ENCODE measurements at regions not wholly inside any gene's neighbourhood (a gene's known extent, or its start where the extent isn't known, plus 50 kb on each side); places are given as distances from the start of the nearest gene placed in this dataset.

- Histone ChIP-seq H3K4me1 (ENCODE audit: insufficient read depth) (peaks cover 5% of the 10 kb centered on the region), H3K27me3 (no peaks in the 10 kb centered on the region), H3K27ac (no peak overlapping the region), H3K9me3 (no peaks in the 10 kb centered on the region), H3K4me3 (no peak overlapping the region), H3K36me3 (no peaks in the 10 kb centered on the region)
- WGBS, 3 donors, result 95 to 100% (median 96%) methylated on average over 6 to 7 of the region's 7 CpGs
- intact Hi-C loops (cut with DNase I), result no loop called here
- no peak for DNase-seq
- no peak for TF ChIP-seq CTCF (IDR thresholded peaks at IDR 0.05)
- TF ChIP-seq EP300 (IDR thresholded peaks at IDR 0.05), result no peak
- TF ChIP-seq POLR2A (IDR thresholded peaks at IDR 0.05), result no peak
Observed at GRCh38 chr9:134504106-134504385, 137.6 kb upstream of the COL5A1 start.

- no peak overlapping the region for H3K27ac ChIP-seq
- H3K4me1 ChIP-seq (ENCODE audit: insufficient read depth), result peaks cover 5% of the 10 kb centered on the region
- intact Hi-C loops (cut with DNase I), result no loop called here
- no peaks in the 10 kb centered on the region for H3K27me3 ChIP-seq
- H3K36me3 ChIP-seq, result no peaks in the 10 kb centered on the region
- DNase-seq, result no peak
- 78 to 82% (median 79%) methylated on average over 11 of the region's 11 CpGs for WGBS, 3 donors
- no peaks in the 10 kb centered on the region for H3K9me3 ChIP-seq
- TF ChIP-seq EP300 (IDR thresholded peaks at IDR 0.05) (no peak), CTCF (IDR thresholded peaks at IDR 0.05) (no peak), POLR2A (IDR thresholded peaks at IDR 0.05) (no peak)
- H3K4me3 ChIP-seq, result no peak overlapping the region
Observed at GRCh38 chr9:134505032-134505431, 136.6 kb upstream of the COL5A1 start.

- no peak for TF ChIP-seq CTCF (IDR thresholded peaks at IDR 0.05)
- no peak for TF ChIP-seq EP300 (IDR thresholded peaks at IDR 0.05)
- no peak for TF ChIP-seq POLR2A (IDR thresholded peaks at IDR 0.05)
- H3K27ac ChIP-seq, result no peak overlapping the region
- no peaks in the 10 kb centered on the region for H3K36me3 ChIP-seq
- H3K4me3 ChIP-seq, result no peak overlapping the region
- H3K27me3 ChIP-seq, result no peaks in the 10 kb centered on the region
- H3K9me3 ChIP-seq, result no peaks in the 10 kb centered on the region
- no peaks in the 10 kb centered on the region for H3K4me1 ChIP-seq (ENCODE audit: insufficient read depth)
- intact Hi-C loops (cut with DNase I), result no loop called here
- no peak for DNase-seq
- WGBS, 3 donors, result 56 to 72% (median 68%) methylated on average over 3 of the region's 3 CpGs
Observed at GRCh38 chr9:134509281-134509680, 132.3 kb upstream of the COL5A1 start.

- H3K4me1 ChIP-seq (ENCODE audit: insufficient read depth), result no peaks in the 10 kb centered on the region
- no peak for TF ChIP-seq CTCF (IDR thresholded peaks at IDR 0.05)
- no peak for TF ChIP-seq EP300 (IDR thresholded peaks at IDR 0.05)
- no peak for TF ChIP-seq POLR2A (IDR thresholded peaks at IDR 0.05)
- no peak for DNase-seq
- H3K4me3 ChIP-seq, result no peak overlapping the region
- 71 to 86% (median 85%) methylated on average over 2 of the region's 2 CpGs for WGBS, 3 donors
- no peak overlapping the region for H3K27ac ChIP-seq
- intact Hi-C loops (cut with DNase I), result no loop called here
- no peaks in the 10 kb centered on the region for H3K9me3 ChIP-seq
- H3K36me3 ChIP-seq, result no peaks in the 10 kb centered on the region
- H3K27me3 ChIP-seq, result no peaks in the 10 kb centered on the region
Observed at GRCh38 chr9:134509817-134510216, 131.8 kb upstream of the COL5A1 start.

- no peak overlapping the region for H3K27ac ChIP-seq
- H3K4me1 ChIP-seq (ENCODE audit: insufficient read depth), result no peaks in the 10 kb centered on the region
- H3K9me3 ChIP-seq, result no peaks in the 10 kb centered on the region
- intact Hi-C loops (cut with DNase I), result no loop called here
- no peaks in the 10 kb centered on the region for H3K27me3 ChIP-seq
- H3K4me3 ChIP-seq, result no peak overlapping the region
- no peaks in the 10 kb centered on the region for H3K36me3 ChIP-seq
- TF ChIP-seq CTCF (IDR thresholded peaks at IDR 0.05), result no peak
- TF ChIP-seq EP300 (IDR thresholded peaks at IDR 0.05), result no peak
- no peak for TF ChIP-seq POLR2A (IDR thresholded peaks at IDR 0.05)
- DNase-seq, result no peak
- WGBS, 3 donors, result 86 to 91% (median 88%) methylated on average over 8 of the region's 8 CpGs
Observed at GRCh38 chr9:134514503-134514902, 127.1 kb upstream of the COL5A1 start.

Measured in ovary (tissue), 7 donors.